ENCODE measurements at regions not wholly inside any gene's neighbourhood (a gene's known extent, or its start where the extent isn't known, plus 50 kb on each side); places are given as distances from the start of the nearest gene placed in this dataset.

GRCh38 chr19:31000913-31001312 is 348.3 kb downstream of the TSHZ3 start:
- H3K27ac ChIP-seq (ENCODE audit: low read length), result no peak overlapping the region
- TF ChIP-seq EZH2 (IDR thresholded peaks at IDR 0.05; ENCODE audit: borderline replicate concordance, insufficient read depth, low read length, poor library complexity, severe bottlenecking) (no peak), RAD21 (conservative IDR thresholded peaks at IDR 0.05) (no peak), MXI1 (conservative IDR thresholded peaks at IDR 0.05; ENCODE audit: poor library complexity, severe bottlenecking) (no peak), EP300 (conservative IDR thresholded peaks at IDR 0.05; ENCODE audit: poor library complexity, severe bottlenecking) (no peak), REST (IDR thresholded peaks at IDR 0.05; ENCODE audit: borderline replicate concordance) (no peak)
- H2AFZ ChIP-seq (ENCODE audit: low read depth, low read length), result no peak overlapping the region
- H3F3A ChIP-seq (ENCODE audit: insufficient read depth, low read length, poor library complexity, severe bottlenecking), result no peaks in the 10 kb centered on the region
- no peak overlapping the region for H3K4me3 ChIP-seq (ENCODE audit: low read length)
- H3K36me3 ChIP-seq (ENCODE audit: insufficient read depth, low read length), result no peaks in the 10 kb centered on the region
- H3K9ac ChIP-seq (ENCODE audit: low read length), result no peak overlapping the region
- no peaks in the 10 kb centered on the region for H3K79me2 ChIP-seq (replicated peaks; ENCODE audit: insufficient read depth, low read length)
- no peaks in the 10 kb centered on the region for H3K27me3 ChIP-seq (ENCODE audit: insufficient read depth, low read depth, low read length)
- no peaks in the 10 kb centered on the region for H4K20me1 ChIP-seq (ENCODE audit: insufficient read depth)
- no peaks in the 10 kb centered on the region for H3K9me3 ChIP-seq (ENCODE audit: low read length)
- no peak overlapping the region for H3K4me2 ChIP-seq (ENCODE audit: low read length)
- no peaks in the 10 kb centered on the region for H3K9me2 ChIP-seq (ENCODE audit: insufficient read depth, low read length)

- Histone ChIP-seq H3K27me3 (ENCODE audit: insufficient read depth, low read depth, low read length) (no peaks in the 10 kb centered on the region), H3K4me3 (ENCODE audit: low read length) (no peak overlapping the region), H3K27ac (ENCODE audit: low read length) (no peak overlapping the region), H3K36me3 (ENCODE audit: insufficient read depth, low read length) (no peaks in the 10 kb centered on the region), H3K9ac (ENCODE audit: low read length) (no peak overlapping the region), H3F3A (ENCODE audit: insufficient read depth, low read length, poor library complexity, severe bottlenecking) (no peaks in the 10 kb centered on the region), H4K20me1 (ENCODE audit: insufficient read depth) (no peaks in the 10 kb centered on the region), H3K79me2 (replicated peaks; ENCODE audit: insufficient read depth, low read length) (no peaks in the 10 kb centered on the region), H2AFZ (ENCODE audit: low read depth, low read length) (no peak overlapping the region), H3K9me2 (ENCODE audit: insufficient read depth, low read length) (no peaks in the 10 kb centered on the region), H3K4me2 (ENCODE audit: low read length) (no peak overlapping the region), H3K9me3 (ENCODE audit: low read length) (no peaks in the 10 kb centered on the region)
- TF ChIP-seq RAD21 (conservative IDR thresholded peaks at IDR 0.05) (no peak), EP300 (conservative IDR thresholded peaks at IDR 0.05; ENCODE audit: poor library complexity, severe bottlenecking) (no peak), SMC3 (conservative IDR thresholded peaks at IDR 0.05; ENCODE audit: poor library complexity) (no peak), REST (IDR thresholded peaks at IDR 0.05; ENCODE audit: borderline replicate concordance) (no peak), TAF1 (IDR thresholded peaks at IDR 0.05; ENCODE audit: low read depth) (no peak), POLR2AphosphoS5 (IDR thresholded peaks at IDR 0.05) (no peak), CTCF (IDR thresholded peaks at IDR 0.05; ENCODE audit: poor library complexity, severe bottlenecking) (no peak), EZH2 (IDR thresholded peaks at IDR 0.05; ENCODE audit: borderline replicate concordance, insufficient read depth, low read length, poor library complexity, severe bottlenecking) (no peak), MXI1 (conservative IDR thresholded peaks at IDR 0.05; ENCODE audit: poor library complexity, severe bottlenecking) (no peak)
Measured at GRCh38 chr19:30999726-31000125, 349.5 kb downstream of the TSHZ3 start.

Measured in neural cell (in vitro differentiated cells).